AG04450 (cell line): ENCODE measurements at regions not wholly inside any gene's neighbourhood (a gene's known extent, or its start where the extent isn't known, plus 50 kb on each side); places are given as distances from the start of the nearest gene placed in this dataset.

Experiments
- CTCF ChIA-PET: fragments of 300-600, 350-600 bp; formaldehyde crosslinking; extraction: SDS; loops from one replicate; lab custom pipeline; 2022; ENCODE audit warnings: antibody characterized with exemption, inconsistent platforms; lab: Charles Lee
- POLR2A ChIA-PET: fragments of 350-600 bp; formaldehyde crosslinking; extraction: SDS; loops from one replicate; lab custom pipeline; 2021; ENCODE audit warnings: antibody characterized with exemption, inconsistent platforms; lab: Yijun Ruan, JAX
- DNase-seq: peaks from one replicate; pipeline ENCODE4 v3.0.0-alpha.2; 2011; ENCODE audit warnings: low read depth, low spot score
- H3K27ac ChIP-seq: one replicate; pipeline ENCODE4 v1.5.1; 2012; ENCODE audit warnings: low read depth, low read length, control low read depth
- H3K27me3 ChIP-seq: one replicate; pipeline ENCODE4 v1.6.0; 2012; ENCODE audit warnings: low read length; ENCODE audit not compliant: control insufficient read depth, insufficient read depth
- H3K4me3 ChIP-seq: 2 replicates; pipeline ENCODE4 v1.5.1; 2011; ENCODE audit warnings: mild to moderate bottlenecking, low read depth, low read length, control low read depth
- H3K9me3 ChIP-seq: 2 replicates; pipeline ENCODE4 v1.5.1; 2012; ENCODE audit warnings: low read length; ENCODE audit not compliant: control insufficient read depth, insufficient read depth
- CTCF ChIP-seq: IDR thresholded peaks from 2 replicates; pipeline ENCODE4 v1.5.1; 2011; ENCODE audit warnings: low read depth, low read length, control low read depth, inconsistent platforms

DNA sequence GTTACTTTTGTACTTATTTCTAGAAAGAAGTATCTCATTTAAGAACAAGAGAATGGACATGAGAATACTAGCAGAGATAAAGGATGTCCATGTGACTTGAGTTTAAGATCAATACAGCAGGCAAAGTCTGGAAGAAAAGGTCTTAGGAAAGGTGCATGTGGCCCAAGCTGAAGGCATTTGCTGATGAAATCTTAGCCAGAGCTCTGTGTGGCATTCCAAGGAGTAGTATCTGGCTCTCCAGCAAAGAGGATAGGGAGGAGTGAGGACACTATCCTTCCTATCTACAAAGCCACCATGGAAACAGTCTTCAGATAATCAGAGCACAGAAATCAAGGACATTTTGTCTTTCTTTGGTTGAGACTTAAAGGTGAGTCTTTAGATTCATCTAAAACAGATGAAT is 244.1 kb upstream of the RGMB start:
- TF ChIP-seq CTCF: no peak
- Histone ChIP-seq H3K27ac (no peak overlapping the region), H3K4me3 (no peak overlapping the region), H3K27me3 (no peaks in the 10 kb centered on the region), H3K9me3 (no peaks in the 10 kb centered on the region)
- CTCF ChIA-PET: interaction anchor here (1.1 kb wide), 1 partner anchor 1298 kb away, joined by 3 read pairs; no protein-coding TSS in a partner anchor
- POLR2A ChIA-PET: no interaction called here
- no peak for DNase-seq

GRCh38 chr5:98530224-98530623 is 243.2 kb upstream of the RGMB start:
- Histone ChIP-seq H3K27ac (no peak overlapping the region), H3K27me3 (no peaks in the 10 kb centered on the region), H3K9me3 (no peaks in the 10 kb centered on the region), H3K4me3 (no peak overlapping the region)
- ChIA-PET CTCF (no interaction called here), POLR2A (no interaction called here)
- no peak for DNase-seq
- TF ChIP-seq CTCF: no peak

GRCh38 chr5:98535901-98536300 is 237.6 kb upstream of the RGMB start:
- no peak overlapping the region for H3K4me3 ChIP-seq
- H3K27ac ChIP-seq: no peak overlapping the region
- ChIA-PET POLR2A (no interaction called here), CTCF (no interaction called here)
- no peak for DNase-seq
- H3K9me3 ChIP-seq: peaks cover 3% of the 10 kb centered on the region; the same call in 1 of the 2 replicates
- no peak for TF ChIP-seq CTCF
- no peaks in the 10 kb centered on the region for H3K27me3 ChIP-seq

GRCh38 chr5:98540056-98540455 is 233.4 kb upstream of the RGMB start:
- H3K9me3 ChIP-seq: peaks cover 6% of the 10 kb centered on the region; the same call in 1 of the 2 replicates
- no peak overlapping the region for H3K27ac ChIP-seq
- no peaks in the 10 kb centered on the region for H3K27me3 ChIP-seq
- CTCF ChIA-PET: no interaction called here
- POLR2A ChIA-PET: no interaction called here
- no peak for DNase-seq
- no peak overlapping the region for H3K4me3 ChIP-seq
- TF ChIP-seq CTCF: no peak

- peaks cover 6% of the 10 kb centered on the region for H3K9me3 ChIP-seq
- H3K4me3 ChIP-seq: no peak overlapping the region
- H3K27ac ChIP-seq: no peak overlapping the region
- no peak for TF ChIP-seq CTCF
- no peak for DNase-seq
- no peaks in the 10 kb centered on the region for H3K27me3 ChIP-seq
- CTCF ChIA-PET: no interaction called here
- POLR2A ChIA-PET: no interaction called here
Observed at GRCh38 chr5:98541641-98542040, 231.8 kb upstream of the RGMB start.
